Limb (tissue), 2 donors: ENCODE measurements at regions not wholly inside any gene's neighbourhood (a gene's known extent, or its start where the extent isn't known, plus 50 kb on each side); places are given as distances from the start of the nearest gene placed in this dataset.
"Not testable (repeated sequence)": the region's sequence is repeated elsewhere in the genome, so short reads cannot be mapped to it uniquely, and the experiment has no call there.

Experiments used
- DNase-seq, 2 donors: peaks; one replicate each; pipeline ENCODE4 v3.0.0-alpha.2; 2016; ENCODE audit errors: extremely low spot score in 2 of 2

- no peak for DNase-seq
These were observed 137.8 kb upstream of the LRATD1 start for GRCh38 chr2:14494759-14495158.

- no peak for DNase-seq
These were observed 131.5 kb upstream of the LRATD1 start for GRCh38 chr2:14501061-14501460.

DNA sequence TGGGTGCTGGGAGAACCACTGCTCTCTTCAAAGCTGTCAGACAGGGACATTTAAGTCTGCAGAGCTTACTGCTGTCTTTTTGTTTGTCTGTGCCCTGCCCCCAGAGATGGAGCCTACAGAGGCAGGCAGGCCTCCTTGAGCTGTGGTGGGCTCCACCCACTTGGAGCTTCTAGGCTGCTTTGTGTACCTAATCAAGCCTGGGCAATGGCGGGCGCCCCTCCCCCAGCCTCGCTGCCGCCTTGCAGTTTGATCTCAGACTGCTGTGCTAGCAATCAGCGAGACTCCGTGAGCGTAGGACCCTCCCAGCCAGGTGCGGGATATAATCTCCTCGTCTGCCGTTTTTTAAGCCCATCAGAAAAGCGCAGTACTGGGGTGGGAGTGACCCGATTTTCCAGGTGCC, 125.6 kb upstream of the LRATD1 start:
- not testable (repeated sequence) for DNase-seq

GRCh38 chr2:14511541-14511940, 121.0 kb upstream of the LRATD1 start:
- no peak for DNase-seq

GRCh38 chr2:14513903-14514302, 118.6 kb upstream of the LRATD1 start:
- DNase-seq, result no peak

GRCh38 chr2:14516844-14517243, 115.7 kb upstream of the LRATD1 start:
- no peak for DNase-seq

GRCh38 chr2:14517731-14518130, 114.8 kb upstream of the LRATD1 start:
- DNase-seq, result no peak

DNA sequence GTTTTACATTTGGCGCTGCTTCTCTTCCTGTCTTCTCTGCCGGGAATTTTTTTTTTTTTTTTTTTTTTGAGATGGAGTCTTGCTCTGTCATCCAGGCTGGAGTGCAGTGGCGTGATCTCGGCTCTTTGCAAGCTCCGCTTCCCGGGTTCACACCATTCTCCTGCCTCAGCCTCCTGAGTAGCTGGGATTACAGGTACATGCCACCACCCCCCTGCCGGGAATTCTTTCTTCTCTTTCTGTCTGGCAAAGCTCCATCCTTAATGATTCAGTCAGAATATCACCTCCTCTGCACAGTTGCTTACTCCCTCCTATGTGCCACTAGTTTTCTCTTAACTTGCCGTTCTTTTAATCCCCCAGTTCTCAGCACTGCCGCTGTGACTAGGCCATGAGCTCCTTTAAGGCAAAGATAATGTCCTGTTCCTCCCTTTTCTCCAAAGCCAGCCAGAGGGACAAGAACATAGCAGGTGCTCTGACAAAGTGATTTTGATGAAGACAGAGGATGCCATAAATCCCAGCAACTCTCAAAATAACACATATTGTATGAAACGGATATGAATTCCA, 112.1 kb upstream of the LRATD1 start:
- DNase-seq, result no peak

DNA sequence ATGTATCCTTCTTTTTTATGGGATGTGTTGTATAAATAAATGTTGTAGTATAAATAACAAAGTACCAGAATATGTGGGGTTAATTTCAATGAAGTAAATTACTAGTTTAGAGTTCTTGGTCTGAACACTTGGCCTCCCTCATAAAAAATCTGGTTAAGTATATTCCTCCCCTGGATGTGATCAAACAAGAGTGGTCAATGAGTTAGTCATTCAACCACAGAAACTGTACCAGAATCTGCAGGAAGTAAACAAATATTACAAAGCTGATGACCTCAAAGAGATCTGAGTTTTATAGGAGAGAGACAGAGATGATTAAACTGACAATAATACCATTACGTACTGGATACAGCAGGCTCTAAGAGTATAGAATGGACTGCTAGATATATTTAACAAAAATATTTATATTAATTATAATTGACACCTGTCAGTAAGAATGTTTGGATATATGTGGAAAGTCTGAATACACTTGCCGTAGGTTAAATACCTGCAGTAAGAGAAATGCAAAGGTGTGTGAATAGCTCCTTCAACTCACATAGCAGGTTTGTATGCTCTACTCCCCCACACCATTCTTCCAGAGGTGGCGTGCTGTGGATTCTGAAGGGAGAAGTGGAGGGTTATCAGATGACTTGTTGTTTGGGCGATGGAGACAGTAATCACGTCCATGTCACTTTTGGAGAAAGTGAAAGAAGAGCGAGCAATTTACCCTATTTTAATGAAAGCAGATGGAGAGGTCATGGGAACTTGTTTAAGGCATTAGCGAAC, 108.3 kb upstream of the LRATD1 start:
- DNase-seq, result no peak

DNA sequence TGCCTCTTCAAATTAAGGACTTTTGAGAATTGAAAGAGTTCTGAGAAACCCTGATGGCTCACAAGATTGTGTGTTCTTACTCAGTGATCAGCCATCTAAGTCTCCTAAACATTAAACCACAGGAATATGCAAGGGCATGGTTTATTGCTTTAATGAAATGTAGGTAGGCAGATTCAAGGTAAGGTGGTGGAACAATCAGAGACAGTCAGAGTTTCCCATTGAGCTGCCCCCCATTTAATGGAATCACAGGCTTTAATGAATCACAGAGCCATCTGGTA, 107.8 kb upstream of the LRATD1 start:
- no peak for DNase-seq

DNA sequence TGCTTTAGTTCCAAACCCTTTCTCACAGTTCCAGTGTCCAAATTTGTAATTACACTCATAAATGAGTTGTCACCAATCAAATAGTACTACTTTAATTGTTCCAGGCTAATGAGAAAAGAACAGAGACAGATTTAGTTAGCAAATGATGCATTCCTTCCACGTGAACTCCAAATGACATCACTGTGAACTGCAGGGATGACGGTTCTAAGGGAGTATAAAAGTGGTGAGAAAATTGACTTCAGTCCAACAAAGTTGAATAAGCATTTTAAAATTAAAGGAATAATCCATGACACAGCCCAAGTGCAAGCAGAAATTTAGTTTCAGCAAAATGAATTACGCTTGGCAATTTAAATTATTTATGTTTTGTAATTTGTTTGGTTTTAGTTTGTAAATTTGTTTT, 102.0 kb upstream of the LRATD1 start:
- DNase-seq, result no peak

DNA sequence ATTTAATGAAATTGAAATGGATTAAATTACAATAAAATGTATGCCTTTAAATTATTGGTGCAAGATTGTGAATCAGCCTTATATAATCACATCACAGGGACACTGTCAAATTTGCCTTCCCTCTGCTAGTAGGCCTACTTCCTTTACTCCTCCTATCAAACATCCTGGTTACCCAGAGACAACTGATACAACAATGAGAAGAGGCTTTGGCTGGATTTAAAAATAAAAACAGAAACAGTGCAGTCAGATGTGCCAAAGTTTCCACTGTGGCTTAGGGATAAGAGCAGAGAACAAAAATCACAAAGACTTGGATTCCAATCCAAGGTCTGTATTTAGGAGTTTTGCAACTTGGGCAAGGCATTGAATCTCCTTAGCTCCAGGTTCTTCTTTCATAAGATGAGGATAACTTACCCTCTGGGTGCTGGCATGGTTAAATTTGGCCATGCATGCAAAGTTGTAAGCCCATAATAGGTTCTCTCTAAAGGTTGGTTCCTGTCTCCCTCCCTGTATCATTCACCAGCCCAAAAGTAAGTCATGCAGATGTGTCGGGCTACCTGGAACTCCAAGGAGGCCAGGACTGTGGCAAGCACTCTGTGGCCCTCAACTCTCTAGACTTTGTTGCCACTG, 99.3 kb upstream of the LRATD1 start:
- no peak for DNase-seq

DNA sequence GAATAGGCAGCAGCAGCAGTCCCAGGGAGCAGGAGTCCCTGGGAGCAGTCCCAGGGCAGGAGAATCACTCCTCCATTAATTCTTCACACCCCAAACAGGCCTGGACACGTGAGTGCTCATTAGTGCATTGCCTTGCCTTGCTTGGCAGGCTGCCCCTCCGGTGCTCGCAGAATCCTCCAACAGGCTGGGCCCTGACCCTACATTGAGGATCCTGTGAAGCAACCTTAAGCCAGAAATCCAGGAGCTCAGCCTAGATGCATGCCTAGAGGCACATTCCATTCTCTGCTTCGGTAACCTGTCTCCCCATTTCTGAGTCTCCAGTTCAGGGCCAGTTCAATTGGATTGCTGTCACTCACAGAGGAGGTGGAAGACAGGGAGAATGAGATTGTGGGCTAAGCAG, 97.4 kb upstream of the LRATD1 start:
- DNase-seq, result no peak

- DNase-seq, result no peak
These were observed 95.5 kb upstream of the LRATD1 start for GRCh38 chr2:14536976-14537375.

GRCh38 chr2:14540015-14540414, 92.5 kb upstream of the LRATD1 start:
- no peak for DNase-seq

DNA sequence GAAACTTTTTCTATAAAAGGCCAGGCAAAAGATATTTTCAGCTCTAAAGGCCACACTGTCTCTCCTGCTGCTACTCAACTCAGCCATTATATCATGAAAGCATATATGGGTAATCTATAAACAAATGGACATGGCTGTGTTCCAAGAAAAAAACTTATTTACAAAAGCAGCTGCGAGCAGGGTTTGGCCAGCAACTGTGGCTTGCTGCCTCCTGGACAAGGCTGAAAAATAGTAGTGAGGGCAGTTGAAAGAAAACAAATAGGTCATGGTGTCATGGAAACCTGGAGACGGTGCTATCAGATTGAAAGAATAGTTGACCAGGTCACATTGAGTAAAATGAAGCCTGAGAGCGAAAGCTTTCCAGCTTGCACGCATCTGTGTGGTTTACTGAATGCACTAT, 89.2 kb upstream of the LRATD1 start:
- no peak for DNase-seq

DNA sequence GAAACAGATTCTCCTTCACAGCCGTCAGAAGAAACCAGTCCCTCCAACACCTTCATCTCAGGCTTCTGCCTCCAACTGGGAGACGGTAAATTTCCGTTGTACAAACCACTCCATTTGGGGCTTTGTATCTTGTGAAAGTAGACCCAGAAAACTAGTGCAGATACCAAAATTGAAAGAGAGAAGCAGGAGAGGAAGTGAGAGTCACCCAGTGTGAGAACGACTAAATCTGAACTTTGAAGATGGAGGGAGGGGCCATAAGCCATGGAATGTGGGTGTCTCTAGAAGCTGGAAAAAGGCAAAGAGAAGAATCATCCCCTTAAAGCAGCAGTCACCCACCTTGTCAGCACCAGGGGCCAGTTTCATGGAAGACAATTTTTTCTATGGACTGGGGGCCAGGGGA, 88.3 kb upstream of the LRATD1 start:
- DNase-seq, result no peak

DNA sequence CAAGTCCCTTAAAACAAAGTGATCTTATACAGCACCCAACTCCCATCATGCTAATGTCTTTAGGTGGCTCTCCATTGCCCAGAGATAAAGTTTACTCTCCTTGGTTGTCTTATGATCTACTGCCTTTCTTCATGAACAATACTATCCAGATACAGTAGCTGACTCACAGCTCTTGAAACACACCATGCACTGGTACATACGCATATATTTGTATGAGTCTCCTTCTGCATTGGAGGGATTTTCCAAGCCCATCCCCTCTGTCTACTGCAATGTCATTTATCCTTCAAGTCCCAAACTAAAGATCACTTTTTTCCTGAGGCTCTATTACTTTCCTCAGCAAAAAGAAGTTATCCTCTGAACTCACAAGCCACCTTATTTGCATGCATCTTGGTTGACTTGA, 84.7 kb upstream of the LRATD1 start:
- DNase-seq, result no peak

DNA sequence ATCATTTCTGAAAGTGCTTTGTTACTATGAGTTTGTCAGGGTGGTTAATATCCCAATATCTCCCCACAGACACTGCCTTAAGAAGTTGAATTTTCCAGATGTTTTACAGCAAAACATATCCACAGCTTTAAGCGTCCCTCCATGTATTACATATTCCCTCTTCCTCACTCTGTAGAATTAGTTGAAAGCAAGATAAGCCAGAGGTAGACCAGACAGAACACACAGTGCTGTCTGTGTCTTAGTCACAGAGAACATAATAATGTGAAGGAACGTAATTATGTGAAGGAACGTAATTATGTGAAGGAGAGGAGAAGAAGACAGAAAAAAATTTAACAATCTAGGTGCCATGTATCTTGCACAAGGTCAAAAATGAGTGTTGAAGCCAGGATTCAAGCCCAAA, 81.9 kb upstream of the LRATD1 start:
- no peak for DNase-seq

GRCh38 chr2:14551069-14551468, 81.4 kb upstream of the LRATD1 start:
- DNase-seq, result no peak

DNA sequence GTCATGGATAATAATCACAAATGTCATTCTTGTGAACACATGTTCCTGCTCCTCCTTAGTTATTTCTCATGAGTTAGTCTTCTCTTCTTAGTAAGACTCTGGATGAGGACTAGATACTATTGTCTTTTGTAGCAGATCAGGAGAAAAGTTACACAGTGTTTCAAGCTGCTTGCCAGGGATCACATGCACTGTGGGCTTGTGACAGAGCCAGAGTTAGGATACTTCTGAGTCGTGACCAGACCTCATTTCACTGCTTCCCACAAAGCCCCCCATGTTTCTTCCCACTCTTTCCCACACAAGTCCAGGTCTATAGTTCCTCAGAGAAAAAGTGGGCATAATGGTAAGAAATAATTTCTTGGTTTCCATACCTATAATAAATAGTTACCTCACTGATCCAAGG, 80.2 kb upstream of the LRATD1 start:
- no peak for DNase-seq

DNA sequence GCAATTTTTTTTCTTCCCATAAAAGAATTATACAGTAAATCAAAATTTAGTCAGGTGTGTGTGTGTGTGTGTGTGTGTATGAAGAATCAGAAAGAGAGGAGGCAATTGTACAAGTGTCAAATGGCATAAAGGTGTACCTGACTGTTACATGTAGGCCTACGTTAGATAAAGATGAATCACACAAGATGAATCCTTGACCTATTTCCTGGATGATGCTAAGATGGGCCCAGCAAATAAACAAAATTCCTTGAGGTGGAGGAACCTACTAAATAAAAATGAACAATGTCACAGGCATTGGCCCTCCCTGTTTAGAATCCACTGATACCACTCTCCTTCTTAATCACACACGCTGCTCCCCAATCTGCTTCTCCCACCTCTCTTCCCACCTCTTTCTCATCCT, 79.7 kb upstream of the LRATD1 start:
- no peak for DNase-seq

GRCh38 chr2:14554849-14555545, 77.5 kb upstream of the LRATD1 start:
- DNase-seq, result no peak
